Heart left ventricle (tissue), 13 donors: ENCODE measurements at regions not wholly inside any gene's neighbourhood (a gene's known extent, or its start where the extent isn't known, plus 50 kb on each side); places are given as distances from the start of the nearest gene placed in this dataset.

ENCODE experiments used
- POLR2A ChIP-seq, 2 donors: fragments of 450-650 bp; IDR thresholded peaks; one replicate each; pipeline ENCODE4 v1.6.1; 2017; ENCODE audit warnings: antibody characterized with exemption in 2 of 2, mild to moderate bottlenecking in 2 of 2, moderate library complexity in 2 of 2
- TF ChIP-seq, protein P1 (sequence below), 12 donors: fragments of 200-600 bp; sonication (generic) in 4 of 12; IDR thresholded peaks; one replicate each; pipeline versions ENCODE4 v1.5.0 to v1.8.0; 2018 to 2022; ENCODE audit warnings: antibody characterized with exemption in 12 of 12, mild to moderate bottlenecking in 5 of 12
- donor health status: ischemic (EF 13 %, LVEDD 7.1; RV severe dilation, severe dysfunction).
- donor health status: DM: no; HTN: yes; CAD: no.
- donor health status: DM: no; HTN: no; CAD: no.
- donor health status: ischemic (EF 25% LVEDD 6.9; RV normal size, moderate dysfunction).
- donor health status: ischemic (EF 25% LVEDD 5.7; RV mildly dilated, moderate dysfunction).
- donor health status: ischemic (EF 35%, LVEDD 5.7; RV mildly dilated, moderate dysfunction).
- donor health status: nonischemic (EF 11% LVEDD 7.7; RV severe dilation, severe dysfunction).
- donor health status: DM: yes; HTN: yes; CAD: no.
- donor health status: PGD.
- donor health status: ischemic (EF 29% LVEDD 5.4; RV normal size, mild dysfunction).
- donor health status: nonischemic (EF 23%, LVEDD 6.1; RV moderate dilation, normal function).

DNA sequence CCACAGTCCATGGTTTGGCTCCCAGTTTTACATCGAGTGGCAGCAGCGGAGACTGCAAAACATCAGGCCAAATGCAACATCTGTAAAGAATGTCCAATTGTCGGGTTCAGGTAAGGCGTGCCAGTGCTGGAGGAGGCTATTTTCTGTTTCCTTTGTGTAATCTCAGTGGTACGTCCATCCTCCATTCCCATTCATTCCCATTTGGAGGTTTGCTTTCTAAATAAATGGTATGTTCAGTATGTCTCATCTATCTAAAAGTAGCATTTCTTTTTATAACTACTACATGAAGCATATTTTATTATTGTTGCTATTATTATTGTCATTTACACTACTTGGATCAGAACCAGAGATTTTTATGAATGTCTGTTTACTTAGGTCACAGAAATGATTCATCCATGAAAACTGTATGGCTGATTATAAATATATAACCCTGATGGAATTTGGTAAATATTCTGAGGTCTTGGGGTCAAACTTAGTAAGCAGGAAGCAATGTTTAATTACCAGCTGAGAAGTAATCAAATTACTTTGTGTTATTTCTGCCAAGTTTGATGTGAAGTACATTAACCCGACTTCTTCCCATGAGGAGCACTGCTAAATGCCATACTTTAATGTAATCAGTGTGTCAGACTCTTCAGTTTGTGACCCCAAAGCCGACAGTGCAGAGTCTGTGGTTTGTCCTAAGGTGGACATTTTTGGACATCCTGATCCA is 512.9 kb downstream of the UTRN start:
- no peak for TF ChIP-seq POLR2A (IDR thresholded peaks at IDR 0.05)
- TF ChIP-seq, protein P1, sequence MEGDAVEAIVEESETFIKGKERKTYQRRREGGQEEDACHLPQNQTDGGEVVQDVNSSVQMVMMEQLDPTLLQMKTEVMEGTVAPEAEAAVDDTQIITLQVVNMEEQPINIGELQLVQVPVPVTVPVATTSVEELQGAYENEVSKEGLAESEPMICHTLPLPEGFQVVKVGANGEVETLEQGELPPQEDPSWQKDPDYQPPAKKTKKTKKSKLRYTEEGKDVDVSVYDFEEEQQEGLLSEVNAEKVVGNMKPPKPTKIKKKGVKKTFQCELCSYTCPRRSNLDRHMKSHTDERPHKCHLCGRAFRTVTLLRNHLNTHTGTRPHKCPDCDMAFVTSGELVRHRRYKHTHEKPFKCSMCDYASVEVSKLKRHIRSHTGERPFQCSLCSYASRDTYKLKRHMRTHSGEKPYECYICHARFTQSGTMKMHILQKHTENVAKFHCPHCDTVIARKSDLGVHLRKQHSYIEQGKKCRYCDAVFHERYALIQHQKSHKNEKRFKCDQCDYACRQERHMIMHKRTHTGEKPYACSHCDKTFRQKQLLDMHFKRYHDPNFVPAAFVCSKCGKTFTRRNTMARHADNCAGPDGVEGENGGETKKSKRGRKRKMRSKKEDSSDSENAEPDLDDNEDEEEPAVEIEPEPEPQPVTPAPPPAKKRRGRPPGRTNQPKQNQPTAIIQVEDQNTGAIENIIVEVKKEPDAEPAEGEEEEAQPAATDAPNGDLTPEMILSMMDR (IDR thresholded peaks at IDR 0.05): no peak
